ENCODE measurements at regions not wholly inside any gene's neighbourhood (a gene's known extent, or its start where the extent isn't known, plus 50 kb on each side); places are given as distances from the start of the nearest gene placed in this dataset.
"Not testable (repeated sequence)": the region's sequence is repeated elsewhere in the genome, so short reads cannot be mapped to it uniquely, and the experiment has no call there.

- TF ChIP-seq TAF1 (IDR thresholded peaks at IDR 0.05; ENCODE audit: borderline replicate concordance, low read depth, low read length); CTCF (IDR thresholded peaks at IDR 0.05 in 2 of 3, conservative IDR thresholded peaks at IDR 0.05 in 1 of 3; ENCODE audit: control insufficient read depth in 2 of 3, extremely low read depth in 1 of 3, insufficient read depth in 1 of 3, low read depth in 3 of 3, low read length in 3 of 3); SREBF1 (IDR thresholded peaks at IDR 0.05; ENCODE audit: low read length): not testable (repeated sequence)
Measured at GRCh38 chr4:160746585-160746984, 1417.2 kb downstream of the FSTL5 start.
